BJ (cell line): ENCODE measurements at regions not wholly inside any gene's neighbourhood (a gene's known extent, or its start where the extent isn't known, plus 50 kb on each side); places are given as distances from the start of the nearest gene placed in this dataset.

ENCODE experiments used
- CTCF ChIA-PET: fragments of 350-600 bp; formaldehyde crosslinking; extraction: SDS; loops from one replicate; lab custom pipeline; 2021; ENCODE audit warnings: antibody characterized with exemption, inconsistent platforms; lab: Yijun Ruan, JAX
- POLR2A ChIA-PET: fragments of 300-600 bp; sonication (Branson Sonifier 250); formaldehyde crosslinking; extraction: SDS; loops from one replicate; lab custom pipeline; 2021; ENCODE audit warnings: antibody characterized with exemption; lab: Charles Lee
- DNase-seq: peaks from one replicate; pipeline ENCODE4 v3.0.0-alpha.2; 2011; ENCODE audit warnings: low read depth
- H3K27me3 ChIP-seq: 2 replicates; pipeline ENCODE4 v1.6.0; 2011; ENCODE audit warnings: low read length; ENCODE audit not compliant: control insufficient read depth, insufficient read depth
- H3K36me3 ChIP-seq: 2 replicates; pipeline ENCODE4 v1.5.1; 2011; ENCODE audit warnings: low read length; ENCODE audit not compliant: control insufficient read depth, insufficient read depth
- H3K4me3 ChIP-seq: 2 replicates; pipeline ENCODE4 v1.5.1; 2011; ENCODE audit warnings: low read depth, mild to moderate bottlenecking, control low read depth, low read length
- TF ChIP-seq, protein P1 (sequence below): IDR thresholded peaks from 2 replicates; pipeline ENCODE4 v1.5.1; 2011; ENCODE audit warnings: low read depth, mild to moderate bottlenecking, control low read depth, inconsistent platforms, low read length, moderate library complexity; ENCODE audit not compliant: insufficient read depth

DNA sequence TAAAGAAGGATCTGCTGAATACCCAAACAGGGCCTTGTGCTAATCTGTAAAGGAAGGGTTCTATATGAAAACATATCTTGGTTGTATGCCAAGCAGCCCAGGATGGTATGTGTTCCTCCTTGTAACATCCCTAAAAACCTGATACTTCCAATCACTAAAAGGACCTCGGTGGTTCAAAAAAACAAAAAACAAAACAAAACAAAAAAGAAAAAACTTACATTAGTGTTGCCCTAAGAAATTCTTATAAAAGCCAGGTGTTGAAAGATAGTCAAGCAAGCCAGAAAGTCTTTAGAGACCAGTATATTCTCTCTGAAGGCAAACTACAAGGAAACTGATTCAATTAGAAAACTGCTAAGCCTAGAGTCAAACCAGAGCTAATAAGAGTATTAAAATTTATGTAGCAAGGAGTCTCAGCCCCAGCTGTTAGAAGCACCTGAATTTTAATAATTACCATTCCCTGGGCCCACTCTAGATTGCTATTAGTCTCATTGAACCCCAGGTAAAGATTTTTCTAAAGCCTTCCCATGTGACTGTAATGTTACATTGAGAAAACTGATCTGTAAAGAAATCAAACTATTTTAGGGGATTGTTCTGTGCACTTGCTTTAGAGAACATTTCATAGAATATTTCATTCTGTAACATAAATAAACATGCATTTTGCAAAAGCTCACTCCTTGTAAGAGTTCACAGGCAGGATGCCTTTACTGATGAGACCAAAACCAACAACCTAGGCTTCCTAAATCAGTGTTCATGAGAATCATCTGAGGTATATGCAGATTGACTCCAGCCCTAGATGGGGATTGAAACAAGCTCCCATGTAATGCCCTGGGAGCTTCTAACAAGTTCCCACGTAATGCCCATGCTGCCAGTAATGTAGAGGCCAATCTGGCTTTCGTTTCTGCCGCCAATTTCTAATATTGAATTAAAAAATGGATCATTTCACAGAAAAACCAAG lies 95.2 kb upstream of the BTN3A2 start:
- no peak for DNase-seq
- peak overlapping the region; percentile 7; the same call in 1 of the 2 replicates for H3K4me3 ChIP-seq

DNA sequence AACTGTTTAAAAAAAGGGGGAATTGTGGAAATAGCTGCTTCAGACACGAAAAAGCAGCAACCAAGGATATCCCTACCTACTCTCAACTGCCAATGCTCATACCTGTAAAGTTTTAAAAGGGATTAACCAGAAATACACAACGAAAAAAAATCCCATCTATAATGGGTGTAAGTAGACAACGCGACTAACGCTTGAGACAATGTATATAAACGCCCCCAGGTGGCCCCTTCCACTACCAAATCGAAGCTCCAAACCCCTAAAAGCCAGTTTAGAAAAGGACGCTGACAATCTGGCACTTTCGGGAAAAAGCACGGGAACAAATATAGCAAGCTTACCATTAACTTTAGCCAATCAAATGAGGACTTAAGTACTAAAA lies 94.5 kb upstream of the BTN3A2 start:
- CTCF ChIA-PET: interaction anchor here (0.7 to 4.3 kb wide), 7 partner anchors 12 to 97 kb away, joined by 3 to 18 read pairs (median 4); a partner anchor contains a TSS
- POLR2A ChIA-PET: interaction anchor here (0.6 to 2.3 kb wide), 5 partner anchors 54 to 253 kb away, joined by 3 to 11 read pairs (median 3); a partner anchor contains a TSS
- no peak for DNase-seq
- Histone ChIP-seq H3K36me3 (no peaks in the 10 kb centered on the region), H3K27me3 (no peaks in the 10 kb centered on the region), H3K4me3 (peak overlapping the region; percentile 53)
- TF ChIP-seq, protein P1, sequence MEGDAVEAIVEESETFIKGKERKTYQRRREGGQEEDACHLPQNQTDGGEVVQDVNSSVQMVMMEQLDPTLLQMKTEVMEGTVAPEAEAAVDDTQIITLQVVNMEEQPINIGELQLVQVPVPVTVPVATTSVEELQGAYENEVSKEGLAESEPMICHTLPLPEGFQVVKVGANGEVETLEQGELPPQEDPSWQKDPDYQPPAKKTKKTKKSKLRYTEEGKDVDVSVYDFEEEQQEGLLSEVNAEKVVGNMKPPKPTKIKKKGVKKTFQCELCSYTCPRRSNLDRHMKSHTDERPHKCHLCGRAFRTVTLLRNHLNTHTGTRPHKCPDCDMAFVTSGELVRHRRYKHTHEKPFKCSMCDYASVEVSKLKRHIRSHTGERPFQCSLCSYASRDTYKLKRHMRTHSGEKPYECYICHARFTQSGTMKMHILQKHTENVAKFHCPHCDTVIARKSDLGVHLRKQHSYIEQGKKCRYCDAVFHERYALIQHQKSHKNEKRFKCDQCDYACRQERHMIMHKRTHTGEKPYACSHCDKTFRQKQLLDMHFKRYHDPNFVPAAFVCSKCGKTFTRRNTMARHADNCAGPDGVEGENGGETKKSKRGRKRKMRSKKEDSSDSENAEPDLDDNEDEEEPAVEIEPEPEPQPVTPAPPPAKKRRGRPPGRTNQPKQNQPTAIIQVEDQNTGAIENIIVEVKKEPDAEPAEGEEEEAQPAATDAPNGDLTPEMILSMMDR: no peak

More for the DNA sequence above, 95.2 kb upstream of the BTN3A2 start:
- CTCF ChIA-PET: interaction anchor here (0.5 to 4.3 kb wide), 9 partner anchors 11 to 253 kb away, joined by 3 to 18 read pairs (median 4); a partner anchor contains a TSS
- Histone ChIP-seq H3K27me3 (no peaks in the 10 kb centered on the region), H3K36me3 (no peaks in the 10 kb centered on the region)
- POLR2A ChIA-PET: interaction anchor here (0.6 to 2.3 kb wide), 5 partner anchors 53 to 253 kb away, joined by 3 to 11 read pairs (median 3); a partner anchor contains a TSS
- TF ChIP-seq, protein P1: no peak

DNA sequence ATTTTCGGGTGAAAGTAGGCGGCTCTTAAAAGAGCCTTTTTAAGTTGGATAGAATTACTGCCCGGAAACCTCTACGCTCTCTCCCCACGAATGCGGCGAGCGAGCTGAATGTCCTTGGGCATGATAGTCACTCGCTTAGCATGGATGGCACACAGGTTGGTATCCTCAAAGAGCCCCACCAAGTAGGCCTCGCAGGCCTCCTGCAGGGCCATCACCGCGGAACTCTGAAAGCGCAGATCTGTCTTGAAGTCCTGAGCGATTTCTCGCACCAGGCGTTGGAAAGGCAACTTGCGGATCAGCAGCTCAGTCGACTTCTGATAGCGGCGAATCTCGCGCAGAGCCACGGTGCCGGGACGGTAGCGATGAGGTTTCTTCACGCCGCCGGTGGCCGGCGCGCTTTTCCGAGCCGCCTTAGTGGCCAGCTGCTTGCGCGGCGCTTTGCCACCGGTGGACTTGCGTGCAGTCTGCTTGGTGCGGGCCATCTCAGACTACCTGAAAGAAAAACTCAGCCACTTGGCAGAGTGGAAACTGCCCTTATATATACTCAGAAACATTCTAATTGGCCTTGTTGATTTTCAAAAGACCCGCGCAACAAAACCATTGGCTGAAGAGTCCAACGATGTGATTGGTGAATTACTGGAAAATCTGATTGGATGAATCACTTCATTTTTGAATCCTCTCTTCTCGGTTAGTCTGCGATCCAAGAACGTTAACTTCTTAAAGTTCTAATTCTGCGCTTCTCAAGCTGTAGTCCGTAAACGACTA lies 93.9 kb upstream of the BTN3A2 start:
- Histone ChIP-seq H3K4me3 (peak overlapping the region; percentile 53), H3K36me3 (no peaks in the 10 kb centered on the region), H3K27me3 (no peaks in the 10 kb centered on the region)
- TF ChIP-seq, protein P1: no peak
- ChIA-PET CTCF (interaction anchor here (1.1 to 4.3 kb wide), 5 partner anchors 12 to 55 kb away, joined by 3 to 18 read pairs (median 7); a partner anchor contains a TSS), POLR2A (interaction anchor here (0.9 to 3.3 kb wide), 7 partner anchors 20 to 113 kb away, joined by 3 to 24 read pairs (median 5); a partner anchor contains a TSS)
- DNase-seq: peak; percentile 61

DNA sequence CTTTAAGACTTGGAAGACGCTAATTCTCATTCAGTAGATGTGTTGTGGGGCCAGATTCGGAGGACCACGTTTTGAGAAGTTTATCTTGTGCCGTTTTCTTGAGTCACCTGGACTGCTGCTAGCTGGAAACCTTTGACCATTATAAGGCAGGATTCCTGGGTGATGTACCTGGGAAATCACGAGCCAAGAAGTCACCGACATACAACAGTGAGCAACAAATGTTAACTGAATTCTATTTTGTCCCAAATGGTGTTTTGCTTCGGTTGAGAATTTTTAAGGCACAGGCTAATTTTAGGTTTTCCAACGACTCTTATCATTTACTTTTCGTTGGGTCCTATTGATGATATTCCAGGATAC lies 93.4 kb upstream of the BTN3A2 start:
- POLR2A ChIA-PET: interaction anchor here (1.3 to 3.3 kb wide), 7 partner anchors 13 to 114 kb away, joined by 3 to 41 read pairs (median 6); a partner anchor contains a TSS
- TF ChIP-seq, protein P1: no peak
- CTCF ChIA-PET: interaction anchor here (1.1 to 4.3 kb wide), 3 partner anchors 21 to 55 kb away, joined by 5 to 18 read pairs (median 7); a partner anchor contains a TSS
- peak overlapping the region; percentile 31 for H3K4me3 ChIP-seq
- no peak for DNase-seq
- H3K27me3 ChIP-seq: no peaks in the 10 kb centered on the region
- no peaks in the 10 kb centered on the region for H3K36me3 ChIP-seq
